OCI-LY3 (cell line): ENCODE measurements at regions not wholly inside any gene's neighbourhood (a gene's known extent, or its start where the extent isn't known, plus 50 kb on each side); places are given as distances from the start of the nearest gene placed in this dataset.

Experiments
- EZH2phosphoT487 ChIP-seq: fragments of 200-600 bp; shearing (Covaris generic); IDR thresholded peaks from 2 replicates; pipeline ENCODE4 v1.6.1; 2018; ENCODE audit warnings: antibody characterized with exemption, mixed run types, low read depth
- TF ChIP-seq, protein P1 (sequence below): fragments of 200-600, 300-600 bp; sonication (generic); IDR thresholded peaks from 2 replicates; pipeline ENCODE4 v1.5.1; 2014; ENCODE audit warnings: antibody characterized with exemption, low read length, low read depth

- TF ChIP-seq, protein P1, sequence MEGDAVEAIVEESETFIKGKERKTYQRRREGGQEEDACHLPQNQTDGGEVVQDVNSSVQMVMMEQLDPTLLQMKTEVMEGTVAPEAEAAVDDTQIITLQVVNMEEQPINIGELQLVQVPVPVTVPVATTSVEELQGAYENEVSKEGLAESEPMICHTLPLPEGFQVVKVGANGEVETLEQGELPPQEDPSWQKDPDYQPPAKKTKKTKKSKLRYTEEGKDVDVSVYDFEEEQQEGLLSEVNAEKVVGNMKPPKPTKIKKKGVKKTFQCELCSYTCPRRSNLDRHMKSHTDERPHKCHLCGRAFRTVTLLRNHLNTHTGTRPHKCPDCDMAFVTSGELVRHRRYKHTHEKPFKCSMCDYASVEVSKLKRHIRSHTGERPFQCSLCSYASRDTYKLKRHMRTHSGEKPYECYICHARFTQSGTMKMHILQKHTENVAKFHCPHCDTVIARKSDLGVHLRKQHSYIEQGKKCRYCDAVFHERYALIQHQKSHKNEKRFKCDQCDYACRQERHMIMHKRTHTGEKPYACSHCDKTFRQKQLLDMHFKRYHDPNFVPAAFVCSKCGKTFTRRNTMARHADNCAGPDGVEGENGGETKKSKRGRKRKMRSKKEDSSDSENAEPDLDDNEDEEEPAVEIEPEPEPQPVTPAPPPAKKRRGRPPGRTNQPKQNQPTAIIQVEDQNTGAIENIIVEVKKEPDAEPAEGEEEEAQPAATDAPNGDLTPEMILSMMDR, result no peak
- no peak for TF ChIP-seq EZH2phosphoT487
Observed at GRCh38 chr5:135690466-135690865, 111.7 kb upstream of the CXCL14 start.
